ENCODE measurements at regions not wholly inside any gene's neighbourhood (a gene's known extent, or its start where the extent isn't known, plus 50 kb on each side); places are given as distances from the start of the nearest gene placed in this dataset.

DNA sequence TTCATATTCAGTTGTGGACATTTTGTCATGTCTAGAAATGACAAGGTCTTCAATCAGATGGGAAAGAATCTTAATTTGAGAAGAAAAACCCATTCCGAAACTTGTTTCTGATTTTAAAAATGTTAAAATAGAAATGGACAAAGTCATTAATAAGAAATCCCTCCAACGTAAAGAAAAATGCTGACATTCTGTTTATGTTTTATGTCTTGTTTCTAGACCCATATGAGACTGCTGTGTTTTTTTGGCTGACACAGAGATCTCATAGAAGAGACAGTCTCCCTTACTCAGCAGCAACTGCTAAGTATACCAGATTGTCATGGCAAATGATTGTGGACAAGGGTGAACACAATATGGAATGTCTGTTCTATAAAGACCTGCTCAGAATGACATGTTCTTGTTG, 538.5 kb downstream of the ZEB2 start:
- intact Hi-C loops (cut with micrococcal nuclease): no loop called here

DNA sequence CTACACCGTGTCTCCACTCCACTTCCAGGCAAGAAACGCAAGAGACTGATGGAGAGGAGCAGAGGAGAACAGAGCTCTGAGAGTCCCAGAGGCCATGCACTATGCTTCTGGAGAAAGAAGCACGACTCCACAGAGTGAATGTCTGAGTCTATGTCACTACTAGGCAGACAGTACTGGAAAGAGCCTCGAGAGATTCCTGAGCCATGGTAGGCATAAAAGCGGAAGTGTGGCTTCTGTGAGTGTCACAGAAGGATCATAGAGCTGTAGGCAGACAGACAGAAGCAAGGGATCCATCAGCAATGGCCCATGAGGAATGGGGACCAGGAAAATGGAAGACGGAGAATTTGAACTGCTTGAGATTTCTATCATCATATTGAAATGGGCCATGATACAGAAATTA, 542.6 kb downstream of the ZEB2 start:
- Mint-ChIP-seq H3K9me3 (no peaks in the 10 kb centered on the region), H3K4me1 (ENCODE audit: low read depth) (no peaks in the 10 kb centered on the region), H3K36me3 (ENCODE audit: low read depth) (no peaks in the 10 kb centered on the region), H3K27ac (no peak overlapping the region), H3K27me3 (ENCODE audit: low read depth) (no peaks in the 10 kb centered on the region), H3K4me3 (ENCODE audit: low read depth) (no peak overlapping the region)
- no peak for DNase-seq (ENCODE audit: low spot score)
- intact Hi-C loops (cut with micrococcal nuclease): no loop called here

More for the DNA sequence above, 538.5 kb downstream of the ZEB2 start:
- Mint-ChIP-seq H3K9me3 (no peaks in the 10 kb centered on the region), H3K27ac (no peak overlapping the region), H3K4me1 (ENCODE audit: low read depth) (no peaks in the 10 kb centered on the region), H3K27me3 (ENCODE audit: low read depth) (no peaks in the 10 kb centered on the region), H3K36me3 (ENCODE audit: low read depth) (no peaks in the 10 kb centered on the region), H3K4me3 (ENCODE audit: low read depth) (no peak overlapping the region)
- no peak for DNase-seq (ENCODE audit: low spot score)

DNA sequence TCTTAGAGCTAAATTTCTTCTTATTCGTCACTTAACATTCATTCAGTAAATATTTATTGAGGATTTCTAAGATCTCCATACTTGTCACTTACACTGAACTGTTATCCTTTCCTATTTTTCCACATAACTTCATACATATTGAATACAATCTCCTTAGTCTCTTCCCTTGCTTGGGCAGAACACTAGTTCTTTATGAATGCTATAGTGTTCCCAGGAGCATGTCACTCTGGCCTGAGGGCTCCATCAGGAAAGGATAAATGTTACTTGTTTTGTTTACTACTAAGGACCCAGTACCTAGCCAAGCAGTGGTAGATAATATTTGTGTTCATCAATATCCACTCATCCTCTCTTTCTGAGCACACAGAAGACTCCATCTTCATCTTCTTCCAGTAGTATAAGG, 544.7 kb downstream of the ZEB2 start:
- H3K27me3 Mint-ChIP-seq (ENCODE audit: low read depth): no peaks in the 10 kb centered on the region
- H3K4me3 Mint-ChIP-seq (ENCODE audit: low read depth): no peak overlapping the region
- intact Hi-C loops (cut with micrococcal nuclease): no loop called here
- no peaks in the 10 kb centered on the region for H3K9me3 Mint-ChIP-seq
- no peak for DNase-seq (ENCODE audit: low spot score)
- H3K36me3 Mint-ChIP-seq (ENCODE audit: low read depth): no peaks in the 10 kb centered on the region
- no peaks in the 10 kb centered on the region for H3K4me1 Mint-ChIP-seq (ENCODE audit: low read depth)
- H3K27ac Mint-ChIP-seq: no peak overlapping the region

GRCh38 chr2:143974262-143974661, 545.7 kb downstream of the ZEB2 start:
- Mint-ChIP-seq H3K27me3 (ENCODE audit: low read depth) (no peaks in the 10 kb centered on the region), H3K4me3 (ENCODE audit: low read depth) (no peak overlapping the region), H3K4me1 (ENCODE audit: low read depth) (no peaks in the 10 kb centered on the region), H3K27ac (no peak overlapping the region), H3K36me3 (ENCODE audit: low read depth) (no peaks in the 10 kb centered on the region), H3K9me3 (no peaks in the 10 kb centered on the region)
- intact Hi-C loops (cut with micrococcal nuclease): no loop called here
- no peak for DNase-seq (ENCODE audit: low spot score)

- Mint-ChIP-seq H3K4me3 (ENCODE audit: low read depth) (no peak overlapping the region), H3K4me1 (ENCODE audit: low read depth) (peaks cover 6% of the 10 kb centered on the region), H3K27ac (no peak overlapping the region), H3K27me3 (ENCODE audit: low read depth) (no peaks in the 10 kb centered on the region), H3K9me3 (no peaks in the 10 kb centered on the region), H3K36me3 (ENCODE audit: low read depth) (no peaks in the 10 kb centered on the region)
- intact Hi-C loops (cut with micrococcal nuclease): no loop called here
- no peak for DNase-seq (ENCODE audit: low spot score)
These were observed 551.1 kb downstream of the ZEB2 start for GRCh38 chr2:143968860-143969259.

GRCh38 chr2:143968360-143968759, 551.6 kb downstream of the ZEB2 start:
- intact Hi-C loops (cut with micrococcal nuclease): no loop called here
- Mint-ChIP-seq H3K9me3 (no peaks in the 10 kb centered on the region), H3K27ac (no peak overlapping the region), H3K4me1 (ENCODE audit: low read depth) (peaks cover 6% of the 10 kb centered on the region), H3K27me3 (ENCODE audit: low read depth) (no peaks in the 10 kb centered on the region), H3K36me3 (ENCODE audit: low read depth) (no peaks in the 10 kb centered on the region), H3K4me3 (ENCODE audit: low read depth) (no peak overlapping the region)
- DNase-seq (ENCODE audit: low spot score): no peak

- H3K36me3 Mint-ChIP-seq (ENCODE audit: low read depth): no peaks in the 10 kb centered on the region
- H3K4me1 Mint-ChIP-seq (ENCODE audit: low read depth): peaks cover 6% of the 10 kb centered on the region
- no peak overlapping the region for H3K27ac Mint-ChIP-seq
- intact Hi-C loops (cut with micrococcal nuclease): no loop called here
- peaks cover 2% of the 10 kb centered on the region for H3K27me3 Mint-ChIP-seq (ENCODE audit: low read depth)
- no peaks in the 10 kb centered on the region for H3K9me3 Mint-ChIP-seq
- H3K4me3 Mint-ChIP-seq (ENCODE audit: low read depth): no peak overlapping the region
- no peak for DNase-seq (ENCODE audit: low spot score)
These were observed 554.3 kb downstream of the ZEB2 start for GRCh38 chr2:143965493-143966164.

GRCh38 chr2:143964891-143965290, 555.0 kb downstream of the ZEB2 start:
- peaks cover 2% of the 10 kb centered on the region for H3K27me3 Mint-ChIP-seq (ENCODE audit: low read depth)
- no peak overlapping the region for H3K4me3 Mint-ChIP-seq (ENCODE audit: low read depth)
- H3K27ac Mint-ChIP-seq: no peak overlapping the region
- intact Hi-C loops (cut with micrococcal nuclease): no loop called here
- DNase-seq (ENCODE audit: low spot score): no peak
- peaks cover 8% of the 10 kb centered on the region for H3K4me1 Mint-ChIP-seq (ENCODE audit: low read depth)
- H3K36me3 Mint-ChIP-seq (ENCODE audit: low read depth): no peaks in the 10 kb centered on the region
- H3K9me3 Mint-ChIP-seq: no peaks in the 10 kb centered on the region

- H3K27me3 Mint-ChIP-seq (ENCODE audit: low read depth): peaks cover 2% of the 10 kb centered on the region
- no peak overlapping the region for H3K27ac Mint-ChIP-seq
- intact Hi-C loops (cut with micrococcal nuclease): no loop called here
- no peak overlapping the region for H3K4me3 Mint-ChIP-seq (ENCODE audit: low read depth)
- DNase-seq (ENCODE audit: low spot score): no peak
- peaks cover 4% of the 10 kb centered on the region for H3K4me1 Mint-ChIP-seq (ENCODE audit: low read depth)
- no peaks in the 10 kb centered on the region for H3K36me3 Mint-ChIP-seq (ENCODE audit: low read depth)
- H3K9me3 Mint-ChIP-seq: no peaks in the 10 kb centered on the region
These were observed 559.7 kb downstream of the ZEB2 start for GRCh38 chr2:143960177-143960576.

DNA sequence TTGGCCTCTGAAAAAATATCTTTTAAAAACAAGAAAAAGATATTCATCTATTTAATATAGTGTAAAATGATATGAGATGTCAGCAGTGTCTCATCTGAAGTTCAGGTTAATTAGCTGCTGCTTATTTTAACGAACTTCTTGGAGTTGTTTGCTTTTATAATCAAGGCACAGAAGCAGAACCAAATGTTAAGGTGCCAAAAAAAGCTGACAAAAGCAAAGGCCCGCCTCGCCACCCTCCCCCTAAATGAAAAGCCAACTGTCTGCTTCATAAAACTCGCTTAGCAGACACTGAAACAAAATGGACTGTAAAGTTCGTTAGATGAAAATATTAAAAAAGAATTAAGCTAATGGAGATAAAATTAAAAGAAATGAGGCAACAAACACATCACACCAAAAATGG, 562.6 kb downstream of the ZEB2 start:
- intact Hi-C loops (cut with micrococcal nuclease): no loop called here
- H3K27me3 Mint-ChIP-seq (ENCODE audit: low read depth): peaks cover 2% of the 10 kb centered on the region
- peaks cover 2% of the 10 kb centered on the region for H3K4me1 Mint-ChIP-seq (ENCODE audit: low read depth)
- no peak overlapping the region for H3K27ac Mint-ChIP-seq
- H3K9me3 Mint-ChIP-seq: no peaks in the 10 kb centered on the region
- H3K36me3 Mint-ChIP-seq (ENCODE audit: low read depth): no peaks in the 10 kb centered on the region
- no peak overlapping the region for H3K4me3 Mint-ChIP-seq (ENCODE audit: low read depth)
- no peak for DNase-seq (ENCODE audit: low spot score)

DNA sequence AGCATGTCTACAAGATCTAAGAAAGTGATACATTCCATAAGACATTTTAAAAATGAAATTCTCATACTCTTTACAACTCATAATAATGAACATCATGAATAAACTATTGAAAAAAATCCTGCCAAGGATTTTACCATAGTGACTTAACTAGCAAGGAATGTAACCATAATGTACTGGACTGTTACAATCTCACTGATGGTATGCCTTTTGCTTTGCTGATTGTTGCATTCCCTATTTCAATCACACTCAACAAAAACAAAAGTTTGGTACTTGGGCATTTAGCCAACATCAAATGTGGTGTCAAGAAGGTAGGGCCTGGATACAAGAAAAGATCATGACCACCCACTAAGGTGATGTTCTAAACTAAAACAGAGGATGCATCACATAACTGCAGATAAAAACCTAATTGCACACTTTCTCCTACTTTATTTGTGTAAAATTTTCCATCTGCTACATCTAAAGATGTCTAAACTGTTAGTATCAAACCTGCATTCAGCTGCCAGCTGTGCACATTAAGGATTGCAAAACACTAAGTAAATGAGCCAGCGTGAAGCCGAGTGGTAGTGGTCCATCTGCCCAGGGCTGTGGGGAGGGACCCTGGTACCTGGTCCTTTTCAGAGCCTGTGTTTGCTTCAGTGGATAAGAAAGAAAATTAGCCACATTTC, 564.4 kb downstream of the ZEB2 start:
- DNase-seq (ENCODE audit: low spot score): no peak
- intact Hi-C loops (cut with micrococcal nuclease): no loop called here
- H3K27me3 Mint-ChIP-seq (ENCODE audit: low read depth): no peaks in the 10 kb centered on the region
- H3K36me3 Mint-ChIP-seq (ENCODE audit: low read depth): no peaks in the 10 kb centered on the region
- H3K4me1 Mint-ChIP-seq (ENCODE audit: low read depth): peaks cover 2% of the 10 kb centered on the region
- H3K27ac Mint-ChIP-seq: no peak overlapping the region
- H3K4me3 Mint-ChIP-seq (ENCODE audit: low read depth): no peak overlapping the region
- H3K9me3 Mint-ChIP-seq: no peaks in the 10 kb centered on the region

DNA sequence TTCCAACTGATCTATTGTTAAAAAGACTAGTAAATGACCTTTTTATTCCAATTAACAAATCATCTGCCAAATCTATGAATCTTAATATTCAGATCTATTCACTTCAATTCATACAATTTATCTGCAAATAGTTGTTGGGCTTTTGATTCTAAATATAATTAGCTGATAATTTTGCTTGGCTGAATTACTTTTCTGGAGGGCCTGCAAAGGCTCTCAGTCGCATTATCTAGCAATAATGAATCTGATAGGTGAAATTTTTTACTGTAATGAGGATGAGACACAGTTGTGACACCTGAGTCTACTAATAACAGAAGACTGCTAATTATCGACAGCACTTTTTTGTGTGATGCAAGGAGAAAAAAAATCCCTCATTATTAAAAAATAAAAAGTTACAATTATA, 565.1 kb downstream of the ZEB2 start:
- Mint-ChIP-seq H3K27me3 (ENCODE audit: low read depth) (no peaks in the 10 kb centered on the region), H3K9me3 (no peaks in the 10 kb centered on the region), H3K36me3 (ENCODE audit: low read depth) (no peaks in the 10 kb centered on the region), H3K4me3 (ENCODE audit: low read depth) (no peak overlapping the region), H3K4me1 (ENCODE audit: low read depth) (no peaks in the 10 kb centered on the region), H3K27ac (no peak overlapping the region)
- no peak for DNase-seq (ENCODE audit: low spot score)
- intact Hi-C loops (cut with micrococcal nuclease): no loop called here

DNA sequence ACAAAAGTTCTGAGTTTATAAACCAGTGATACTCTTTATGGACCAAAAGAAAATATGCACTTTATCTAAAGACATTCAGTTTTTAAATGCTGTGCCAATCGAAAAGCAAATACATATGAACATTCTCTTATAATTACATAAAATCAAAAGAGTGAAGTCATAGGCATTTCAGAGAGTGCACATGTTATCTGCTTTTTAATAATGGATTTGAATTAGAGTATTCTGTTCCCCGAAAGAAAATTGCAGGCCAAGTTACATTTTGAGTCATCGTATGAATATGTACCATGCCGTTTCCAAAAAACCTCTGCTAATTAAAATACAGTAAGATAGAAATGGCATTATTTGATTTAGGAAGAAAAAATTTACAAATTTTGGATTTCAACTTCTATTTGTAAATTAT, 565.7 kb downstream of the ZEB2 start:
- intact Hi-C loops (cut with micrococcal nuclease): no loop called here
- no peaks in the 10 kb centered on the region for H3K9me3 Mint-ChIP-seq
- no peak for DNase-seq (ENCODE audit: low spot score)
- H3K4me3 Mint-ChIP-seq (ENCODE audit: low read depth): no peak overlapping the region
- H3K4me1 Mint-ChIP-seq (ENCODE audit: low read depth): no peaks in the 10 kb centered on the region
- no peaks in the 10 kb centered on the region for H3K27me3 Mint-ChIP-seq (ENCODE audit: low read depth)
- H3K27ac Mint-ChIP-seq: no peak overlapping the region
- no peaks in the 10 kb centered on the region for H3K36me3 Mint-ChIP-seq (ENCODE audit: low read depth)
